A673 (cell line): ENCODE measurements at regions not wholly inside any gene's neighbourhood (a gene's known extent, or its start where the extent isn't known, plus 50 kb on each side); places are given as distances from the start of the nearest gene placed in this dataset.
"Not testable (repeated sequence)": the region's sequence is repeated elsewhere in the genome, so short reads cannot be mapped to it uniquely, and the experiment has no call there.

ENCODE experiments used
- BruUV-seq: library from RNA; stranded (reverse); fragments of 400-500 nt; replicated peaks from 2 replicates; lab custom pipeline; 2021; lab: Mats Ljungman, UMichigan
- CTCF ChIA-PET: fragments of 300-600 bp; sonication (Branson Sonifier 250); formaldehyde crosslinking; loops from one replicate; lab custom pipeline; 2022; ENCODE audit warnings: antibody characterized with exemption; lab: Charles Lee
- POLR2A ChIA-PET: fragments of 300-600 bp; sonication (Branson Sonifier 250); formaldehyde crosslinking; loops from one replicate; lab custom pipeline; 2022; ENCODE audit warnings: antibody characterized with exemption; ENCODE audit not compliant: low non-redundant PET; lab: Charles Lee
- DNase-seq: peaks from one replicate; pipeline ENCODE4 v3.0.0-alpha.2; 2015; ENCODE audit warnings: low spot score
- H3K27ac ChIP-seq: fragments of 200-600 bp; sonication (generic); 2 replicates; pipeline ENCODE4 v1.5.1; 2016; ENCODE audit warnings: mixed run types, low read depth, mild to moderate bottlenecking, mixed read lengths, antibody characterized with exemption, low read length; ENCODE audit not compliant: poor library complexity, severe bottlenecking
- H3K27me3 ChIP-seq: fragments of 200-600 bp; sonication (generic); replicated peaks from 2 replicates; pipeline ENCODE4 v1.6.1; 2017; ENCODE audit warnings: mixed run types, low read depth, mild to moderate bottlenecking, mixed read lengths, antibody characterized with exemption, low read length; ENCODE audit not compliant: insufficient read depth, poor library complexity
- H3K36me3 ChIP-seq: fragments of 200-600 bp; sonication (generic); 2 replicates; pipeline ENCODE4 v1.6.1; 2016; ENCODE audit warnings: mixed run types, mild to moderate bottlenecking, mixed read lengths, antibody characterized with exemption, low read length; ENCODE audit not compliant: insufficient read depth, poor library complexity, severe bottlenecking
- H3K4me1 ChIP-seq: fragments of 200-600 bp; sonication (generic); 2 replicates; pipeline ENCODE4 v1.6.1; 2017; ENCODE audit warnings: mixed run types, mild to moderate bottlenecking, mixed read lengths, antibody characterized with exemption, low read length; ENCODE audit not compliant: insufficient read depth, poor library complexity, severe bottlenecking
- H3K4me3 ChIP-seq: fragments of 200-600 bp; sonication (generic); 2 replicates; pipeline ENCODE4 v1.5.1; 2016; ENCODE audit warnings: low read depth, mixed run types, mild to moderate bottlenecking, mixed read lengths, low read length; ENCODE audit not compliant: poor library complexity, severe bottlenecking
- H3K9me3 ChIP-seq: fragments of 200-600 bp; sonication (generic); 2 replicates; pipeline ENCODE4 v1.6.1; 2016; ENCODE audit warnings: mixed run types, low read depth, mild to moderate bottlenecking, mixed read lengths, antibody characterized with exemption, low read length; ENCODE audit not compliant: poor library complexity, severe bottlenecking
- EZH2 ChIP-seq: fragments of 200-600 bp; sonication (generic); IDR thresholded peaks from 2 replicates; pipeline ENCODE4 v1.6.1; 2017; ENCODE audit warnings: borderline replicate concordance, low read depth, mild to moderate bottlenecking, mixed read lengths, antibody characterized with exemption, low read length; ENCODE audit not compliant: poor library complexity, severe bottlenecking
- intact Hi-C: fragments of 100-400 bp; cut with micrococcal nuclease; formaldehyde crosslinking; loops from one replicate; pipeline ENCODE4 v1.10.0; 2022; ENCODE audit not compliant: unreplicated experiment
- TF ChIP-seq, protein P1 (sequence below): fragments of 300-800, 200-600 bp; sonication (generic); conservative IDR thresholded peaks from 2 replicates; pipeline ENCODE4 v1.5.1; 2017; ENCODE audit warnings: low read depth, mild to moderate bottlenecking, antibody characterized with exemption, low read length, moderate library complexity, mixed read lengths

- TF ChIP-seq, protein P1, sequence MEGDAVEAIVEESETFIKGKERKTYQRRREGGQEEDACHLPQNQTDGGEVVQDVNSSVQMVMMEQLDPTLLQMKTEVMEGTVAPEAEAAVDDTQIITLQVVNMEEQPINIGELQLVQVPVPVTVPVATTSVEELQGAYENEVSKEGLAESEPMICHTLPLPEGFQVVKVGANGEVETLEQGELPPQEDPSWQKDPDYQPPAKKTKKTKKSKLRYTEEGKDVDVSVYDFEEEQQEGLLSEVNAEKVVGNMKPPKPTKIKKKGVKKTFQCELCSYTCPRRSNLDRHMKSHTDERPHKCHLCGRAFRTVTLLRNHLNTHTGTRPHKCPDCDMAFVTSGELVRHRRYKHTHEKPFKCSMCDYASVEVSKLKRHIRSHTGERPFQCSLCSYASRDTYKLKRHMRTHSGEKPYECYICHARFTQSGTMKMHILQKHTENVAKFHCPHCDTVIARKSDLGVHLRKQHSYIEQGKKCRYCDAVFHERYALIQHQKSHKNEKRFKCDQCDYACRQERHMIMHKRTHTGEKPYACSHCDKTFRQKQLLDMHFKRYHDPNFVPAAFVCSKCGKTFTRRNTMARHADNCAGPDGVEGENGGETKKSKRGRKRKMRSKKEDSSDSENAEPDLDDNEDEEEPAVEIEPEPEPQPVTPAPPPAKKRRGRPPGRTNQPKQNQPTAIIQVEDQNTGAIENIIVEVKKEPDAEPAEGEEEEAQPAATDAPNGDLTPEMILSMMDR: no peak
- no peak for TF ChIP-seq EZH2
- Histone ChIP-seq H3K4me1 (peaks cover 58% of the 10 kb centered on the region), H3K9me3 (no peaks in the 10 kb centered on the region), H3K27me3 (no peaks in the 10 kb centered on the region), H3K36me3 (no peaks in the 10 kb centered on the region), H3K4me3 (no peak overlapping the region), H3K27ac (peak overlapping the region; percentile 26)
- ChIA-PET POLR2A (no interaction called here), CTCF (no interaction called here)
- intact Hi-C loops: no loop called here
- no peak for DNase-seq
- BruUV-seq: no TSS peak
Observed at GRCh38 chr20:53654932-53655624, 61.4 kb upstream of the ZNF217 start.

- POLR2A ChIA-PET, H3K9me3 ChIP-seq, H3K27me3 ChIP-seq, intact Hi-C loops, H3K36me3 ChIP-seq, H3K27ac ChIP-seq, H3K4me3 ChIP-seq, BruUV-seq, DNase-seq, CTCF ChIA-PET: not testable (repeated sequence)
- peaks cover 53% of the 10 kb centered on the region for H3K4me1 ChIP-seq
Observed at GRCh38 chr20:53654521-53654920, 60.9 kb upstream of the ZNF217 start.

DNA sequence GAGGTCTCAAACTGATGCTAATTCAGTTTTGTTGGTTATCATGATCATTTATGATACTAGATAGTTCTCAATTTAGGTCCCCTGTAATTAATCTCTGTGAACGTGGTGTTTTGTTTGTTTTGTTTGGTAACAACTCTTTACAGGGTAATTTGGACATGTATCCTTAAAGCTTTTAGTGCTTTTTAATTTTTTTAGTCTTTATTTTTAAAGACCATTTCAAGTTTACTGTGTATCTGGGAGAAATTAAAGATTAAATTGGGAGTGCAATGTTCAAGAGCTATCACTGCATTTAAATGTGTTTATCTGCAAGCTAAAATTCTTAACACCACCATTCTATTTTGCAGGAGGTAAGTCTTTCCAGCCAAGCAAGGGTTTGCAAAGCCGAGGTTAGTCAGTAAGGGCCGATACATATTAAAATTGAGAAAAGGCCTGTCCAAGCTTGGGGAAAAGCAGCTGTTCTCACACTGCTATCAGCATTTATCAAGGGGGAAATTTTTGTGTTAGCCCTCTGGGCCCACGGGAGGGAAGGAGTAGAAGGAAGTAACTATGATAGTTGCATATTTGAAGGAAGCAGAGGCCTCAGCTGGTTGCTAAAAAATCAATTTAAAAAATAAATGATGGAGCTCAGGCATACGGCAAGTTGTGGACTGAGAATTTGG lies 59.3 kb upstream of the ZNF217 start:
- Histone ChIP-seq H3K36me3 (no peaks in the 10 kb centered on the region), H3K27me3 (no peaks in the 10 kb centered on the region), H3K4me1 (peaks cover 46% of the 10 kb centered on the region), H3K9me3 (no peaks in the 10 kb centered on the region), H3K27ac (no peak overlapping the region), H3K4me3 (no peak overlapping the region)
- no peak for DNase-seq
- ChIA-PET POLR2A (no interaction called here), CTCF (no interaction called here)
- BruUV-seq: no TSS peak
- intact Hi-C loops: no loop called here
- no peak for TF ChIP-seq EZH2
- TF ChIP-seq, protein P1: no peak
